ENCODE measurements at regions not wholly inside any gene's neighbourhood (a gene's known extent, or its start where the extent isn't known, plus 50 kb on each side); places are given as distances from the start of the nearest gene placed in this dataset.

DNA sequence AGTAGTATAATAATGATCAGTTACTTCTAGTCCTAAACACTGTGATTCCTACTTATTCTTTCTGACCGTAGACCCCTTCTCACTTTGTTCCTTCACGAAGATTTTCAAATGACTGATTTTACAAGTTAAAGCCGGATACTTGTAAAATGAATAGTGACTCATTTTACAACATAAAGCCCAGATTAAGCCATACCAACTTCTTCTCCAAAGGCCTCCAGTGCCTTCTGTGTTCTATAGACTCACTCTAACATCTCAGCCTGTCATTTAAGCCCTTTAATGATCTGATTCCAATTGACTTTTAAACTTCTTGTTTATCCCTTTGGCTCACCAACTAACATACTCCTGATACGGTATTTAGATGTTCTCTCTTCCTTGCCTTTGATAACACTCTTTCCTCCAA, 480.0 kb upstream of the HS3ST1 start:
- Histone ChIP-seq H3K36me3 (no peaks in the 10 kb centered on the region), H3K27ac (no peak overlapping the region), H3K27me3 (no peaks in the 10 kb centered on the region), H3K4me3 (no peak overlapping the region), H3K9me3 (no peaks in the 10 kb centered on the region), H3K4me1 (no peaks in the 10 kb centered on the region)
- DNase-seq (ENCODE audit: low spot score in 2 of 2): no peak
- WGBS: 60% methylated on average over 4 of the region's 4 CpGs
- TF ChIP-seq EP300 (IDR thresholded peaks at IDR 0.05) (no peak), POLR2AphosphoS5 (IDR thresholded peaks at IDR 0.05) (no peak), POLR2A (IDR thresholded peaks at IDR 0.05) (no peak)
- TF ChIP-seq, protein P1, sequence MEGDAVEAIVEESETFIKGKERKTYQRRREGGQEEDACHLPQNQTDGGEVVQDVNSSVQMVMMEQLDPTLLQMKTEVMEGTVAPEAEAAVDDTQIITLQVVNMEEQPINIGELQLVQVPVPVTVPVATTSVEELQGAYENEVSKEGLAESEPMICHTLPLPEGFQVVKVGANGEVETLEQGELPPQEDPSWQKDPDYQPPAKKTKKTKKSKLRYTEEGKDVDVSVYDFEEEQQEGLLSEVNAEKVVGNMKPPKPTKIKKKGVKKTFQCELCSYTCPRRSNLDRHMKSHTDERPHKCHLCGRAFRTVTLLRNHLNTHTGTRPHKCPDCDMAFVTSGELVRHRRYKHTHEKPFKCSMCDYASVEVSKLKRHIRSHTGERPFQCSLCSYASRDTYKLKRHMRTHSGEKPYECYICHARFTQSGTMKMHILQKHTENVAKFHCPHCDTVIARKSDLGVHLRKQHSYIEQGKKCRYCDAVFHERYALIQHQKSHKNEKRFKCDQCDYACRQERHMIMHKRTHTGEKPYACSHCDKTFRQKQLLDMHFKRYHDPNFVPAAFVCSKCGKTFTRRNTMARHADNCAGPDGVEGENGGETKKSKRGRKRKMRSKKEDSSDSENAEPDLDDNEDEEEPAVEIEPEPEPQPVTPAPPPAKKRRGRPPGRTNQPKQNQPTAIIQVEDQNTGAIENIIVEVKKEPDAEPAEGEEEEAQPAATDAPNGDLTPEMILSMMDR (IDR thresholded peaks at IDR 0.05): no peak

- 57% methylated on average over 3 of the region's 3 CpGs for WGBS
- no peaks in the 10 kb centered on the region for H3K36me3 ChIP-seq
- no peaks in the 10 kb centered on the region for H3K9me3 ChIP-seq
- TF ChIP-seq POLR2AphosphoS5 (IDR thresholded peaks at IDR 0.05) (no peak), POLR2A (IDR thresholded peaks at IDR 0.05) (no peak), EP300 (IDR thresholded peaks at IDR 0.05) (no peak)
- TF ChIP-seq, protein P1 (IDR thresholded peaks at IDR 0.05): no peak
- H3K4me3 ChIP-seq: no peak overlapping the region
- DNase-seq (ENCODE audit: low spot score in 2 of 2): no peak
- no peaks in the 10 kb centered on the region for H3K27me3 ChIP-seq
- no peaks in the 10 kb centered on the region for H3K4me1 ChIP-seq
- no peak overlapping the region for H3K27ac ChIP-seq
Observed at GRCh38 chr4:11908205-11908604, 479.5 kb upstream of the HS3ST1 start.

- H3K9me3 ChIP-seq: no peaks in the 10 kb centered on the region
- no peaks in the 10 kb centered on the region for H3K36me3 ChIP-seq
- no peaks in the 10 kb centered on the region for H3K4me1 ChIP-seq
- WGBS: 69% methylated on average over 9 of the region's 9 CpGs
- no peak overlapping the region for H3K27ac ChIP-seq
- no peak for TF ChIP-seq POLR2AphosphoS5 (IDR thresholded peaks at IDR 0.05)
- TF ChIP-seq, protein P1 (IDR thresholded peaks at IDR 0.05): no peak
- TF ChIP-seq EP300 (IDR thresholded peaks at IDR 0.05): no peak
- TF ChIP-seq POLR2A (IDR thresholded peaks at IDR 0.05): no peak
- H3K4me3 ChIP-seq: no peak overlapping the region
- no peaks in the 10 kb centered on the region for H3K27me3 ChIP-seq
- DNase-seq (ENCODE audit: low spot score in 2 of 2): no peak
Observed at GRCh38 chr4:11904846-11905739, 476.4 kb upstream of the HS3ST1 start.

DNA sequence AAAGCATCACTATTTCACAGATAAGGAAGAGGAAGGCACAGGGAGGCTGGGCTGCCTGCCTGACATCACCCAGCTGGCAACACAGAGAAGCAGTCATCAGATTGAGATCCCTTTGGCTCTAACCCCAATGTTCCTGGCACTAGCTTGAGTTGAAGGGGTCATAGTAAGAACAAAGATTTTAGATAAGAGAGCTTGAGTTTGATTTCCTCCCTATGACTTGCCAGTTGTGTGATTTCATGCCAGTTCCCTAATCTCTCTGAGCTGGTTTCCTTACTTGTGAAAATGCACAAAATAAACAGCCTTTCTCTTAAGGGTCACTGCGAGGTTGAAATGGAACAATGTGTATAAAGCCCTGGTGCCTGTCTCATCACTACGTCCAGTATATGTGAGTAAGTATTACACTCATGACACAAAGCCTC, 475.4 kb upstream of the HS3ST1 start:
- no peak overlapping the region for H3K4me3 ChIP-seq
- H3K27ac ChIP-seq: no peak overlapping the region
- no peaks in the 10 kb centered on the region for H3K36me3 ChIP-seq
- no peak for TF ChIP-seq EP300 (IDR thresholded peaks at IDR 0.05)
- TF ChIP-seq, protein P1 (IDR thresholded peaks at IDR 0.05): no peak
- no peak for TF ChIP-seq POLR2A (IDR thresholded peaks at IDR 0.05)
- TF ChIP-seq POLR2AphosphoS5 (IDR thresholded peaks at IDR 0.05): no peak
- no peaks in the 10 kb centered on the region for H3K4me1 ChIP-seq
- no peak for DNase-seq (ENCODE audit: low spot score in 2 of 2)
- WGBS: 64% methylated on average over 2 of the region's 2 CpGs
- H3K27me3 ChIP-seq: no peaks in the 10 kb centered on the region
- no peaks in the 10 kb centered on the region for H3K9me3 ChIP-seq

- TF ChIP-seq EP300 (IDR thresholded peaks at IDR 0.05) (no peak), POLR2AphosphoS5 (IDR thresholded peaks at IDR 0.05) (no peak), POLR2A (IDR thresholded peaks at IDR 0.05) (no peak)
- TF ChIP-seq, protein P1 (IDR thresholded peaks at IDR 0.05): no peak
- H3K27me3 ChIP-seq: no peaks in the 10 kb centered on the region
- no peaks in the 10 kb centered on the region for H3K36me3 ChIP-seq
- H3K4me3 ChIP-seq: no peak overlapping the region
- H3K4me1 ChIP-seq: no peaks in the 10 kb centered on the region
- WGBS: 88% methylated on average over 1 of the region's 1 CpG
- H3K27ac ChIP-seq: no peak overlapping the region
- no peaks in the 10 kb centered on the region for H3K9me3 ChIP-seq
- no peak for DNase-seq (ENCODE audit: low spot score in 2 of 2)
Observed at GRCh38 chr4:11901089-11901488, 472.4 kb upstream of the HS3ST1 start.
